Astrocyte of the spinal cord (primary cell): ENCODE measurements at regions not wholly inside any gene's neighbourhood (a gene's known extent, or its start where the extent isn't known, plus 50 kb on each side); places are given as distances from the start of the nearest gene placed in this dataset.

Source experiments
- DNase-seq: peaks from one replicate; pipeline ENCODE4 v3.0.0; 2011; ENCODE audit warnings: low read depth, low spot score
- H3K4me3 ChIP-seq: 2 replicates; pipeline ENCODE4 v1.5.1; 2011; ENCODE audit warnings: low read depth, mild to moderate bottlenecking, low read length, moderate library complexity
- CTCF ChIP-seq: IDR thresholded peaks from 2 replicates; pipeline ENCODE4 v1.5.1; 2012; ENCODE audit warnings: low read depth, mild to moderate bottlenecking, low read length, inconsistent platforms
- in situ Hi-C: cut with HindIII; loops from 2 replicates; pipeline ENCODE4 v1.10.0; 2017; ENCODE audit warnings: low sequenced_read_pairs

GRCh38 chr5:158545949-158546530 lies 553.7 kb downstream of the EBF1 start:
- in situ Hi-C loops, result no loop called here
- no peak for DNase-seq
- no peak overlapping the region for H3K4me3 ChIP-seq

GRCh38 chr5:158544388-158545339 lies 555.1 kb downstream of the EBF1 start:
- in situ Hi-C loops, result no loop called here
- TF ChIP-seq CTCF, result no peak
- no peak overlapping the region for H3K4me3 ChIP-seq
- DNase-seq, result no peak

More at GRCh38 chr5:158545949-158546530, 553.7 kb downstream of the EBF1 start:
- TF ChIP-seq CTCF, result no peak

GRCh38 chr5:158543539-158544387 lies 556.0 kb downstream of the EBF1 start:
- no peak for TF ChIP-seq CTCF
- in situ Hi-C loops, result no loop called here
- DNase-seq, result peak; percentile 78
- no peak overlapping the region for H3K4me3 ChIP-seq

- in situ Hi-C loops, result no loop called here
- no peak overlapping the region for H3K4me3 ChIP-seq
- TF ChIP-seq CTCF, result no peak
- no peak for DNase-seq
These were observed 558.0 kb downstream of the EBF1 start for GRCh38 chr5:158541536-158542297.

- H3K4me3 ChIP-seq, result no peak overlapping the region
- no peak for TF ChIP-seq CTCF
- no peak for DNase-seq
- in situ Hi-C loops, result no loop called here
These were observed 561.1 kb downstream of the EBF1 start for GRCh38 chr5:158538506-158539074.
